GM18907 (cell line): ENCODE measurements at regions not wholly inside any gene's neighbourhood (a gene's known extent, or its start where the extent isn't known, plus 50 kb on each side); places are given as distances from the start of the nearest gene placed in this dataset.

Source experiments
- ATAC-seq: cut with Tn5 transposase; IDR thresholded peaks from one replicate; pipeline ENCODE4 v1.9.1; 2021; ENCODE audit warnings: mild to moderate bottlenecking, moderate library complexity; ENCODE audit not compliant: unreplicated experiment

DNA sequence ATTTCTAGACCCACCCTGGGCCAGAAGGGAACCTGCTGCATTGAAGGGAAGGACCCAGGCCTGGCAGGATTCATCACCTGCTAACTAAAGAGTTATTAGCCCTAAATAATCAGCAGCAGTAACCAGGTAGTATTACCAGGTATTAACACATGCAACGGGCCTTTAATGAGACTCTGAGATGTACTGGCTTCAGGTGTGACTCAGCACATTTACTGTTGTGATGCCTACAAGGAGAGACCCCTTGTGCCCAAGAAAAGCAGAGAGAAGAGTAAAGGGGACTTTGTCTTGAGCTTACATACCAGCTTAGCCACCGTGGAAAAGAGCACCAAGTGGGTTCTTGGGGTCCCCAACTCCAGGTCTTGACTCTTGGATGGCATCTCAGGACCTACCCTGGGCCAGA is 243.1 kb upstream of the SLC39A10 start:
- ATAC-seq: no peak

GRCh38 chr2:195413422-195413821 is 243.6 kb upstream of the SLC39A10 start:
- ATAC-seq: no peak

DNA sequence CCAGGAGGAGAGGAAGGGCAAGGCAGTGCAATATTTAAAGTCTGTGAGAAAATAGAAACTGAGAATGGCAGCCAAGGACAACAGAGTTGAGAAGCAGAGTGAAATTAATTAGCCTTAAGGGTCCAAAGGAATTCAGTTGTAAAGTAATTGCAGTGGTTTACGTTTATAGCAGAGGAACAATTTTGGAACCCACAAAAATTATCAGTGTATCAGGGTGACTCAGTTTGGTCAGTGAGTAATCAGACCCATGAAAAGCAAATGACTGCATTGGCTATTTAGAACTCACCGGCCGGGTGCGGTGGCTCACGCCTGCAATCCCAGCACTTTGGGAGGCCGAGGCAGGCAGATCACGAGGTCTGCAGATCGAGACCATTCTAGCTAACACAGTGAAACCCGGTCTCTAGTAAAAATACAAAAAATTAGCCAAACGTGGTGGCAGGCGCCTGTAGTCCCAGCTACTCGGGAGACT is 245.8 kb upstream of the SLC39A10 start:
- no peak for ATAC-seq

DNA sequence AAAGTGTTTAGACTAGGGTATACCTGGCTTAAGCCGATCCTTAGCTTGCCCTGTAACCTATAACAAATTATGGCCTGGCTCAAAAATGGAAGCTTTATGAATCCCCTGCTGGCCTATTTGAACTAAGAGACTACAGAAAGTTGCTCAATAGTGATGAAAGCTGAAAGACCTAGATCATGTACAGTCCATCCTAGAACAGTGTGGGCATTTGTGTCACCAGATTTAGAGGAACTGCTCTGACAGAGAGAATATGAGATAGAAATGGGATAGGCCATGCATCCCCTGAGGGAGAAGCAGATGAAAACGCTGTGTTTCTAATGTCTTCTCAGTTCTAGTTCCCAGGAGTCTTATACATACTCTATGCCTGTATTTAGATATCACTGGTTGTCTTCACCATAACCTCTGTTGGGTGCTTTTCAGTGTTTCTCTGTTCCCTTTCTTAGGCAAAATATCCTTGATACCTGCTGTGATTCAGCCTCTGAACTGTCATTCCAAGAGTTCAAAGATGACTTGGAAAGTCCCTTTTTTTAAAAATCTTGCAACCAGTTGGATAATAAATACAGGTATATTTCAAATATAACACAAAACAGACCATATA is 246.9 kb upstream of the SLC39A10 start:
- peak; percentile 82 for ATAC-seq

DNA sequence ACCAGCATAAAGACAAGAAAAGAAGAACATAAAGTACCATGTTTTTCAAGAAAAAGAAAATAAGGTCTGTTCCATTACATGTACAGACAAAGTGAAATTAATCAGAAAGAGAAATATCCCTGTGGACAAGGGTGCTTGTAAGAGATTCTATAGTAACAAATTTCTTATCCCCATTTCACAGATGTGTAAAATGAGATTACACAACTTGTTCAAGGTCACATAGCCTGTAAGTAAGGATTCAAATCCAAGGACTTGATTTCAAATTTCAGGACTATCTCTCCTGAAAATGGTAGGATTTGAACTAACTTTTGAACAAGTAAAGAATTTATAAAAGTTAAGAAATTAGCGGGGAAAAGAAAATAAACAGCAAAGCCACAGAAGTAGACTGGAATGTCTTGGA is 248.2 kb upstream of the SLC39A10 start:
- ATAC-seq: no peak

DNA sequence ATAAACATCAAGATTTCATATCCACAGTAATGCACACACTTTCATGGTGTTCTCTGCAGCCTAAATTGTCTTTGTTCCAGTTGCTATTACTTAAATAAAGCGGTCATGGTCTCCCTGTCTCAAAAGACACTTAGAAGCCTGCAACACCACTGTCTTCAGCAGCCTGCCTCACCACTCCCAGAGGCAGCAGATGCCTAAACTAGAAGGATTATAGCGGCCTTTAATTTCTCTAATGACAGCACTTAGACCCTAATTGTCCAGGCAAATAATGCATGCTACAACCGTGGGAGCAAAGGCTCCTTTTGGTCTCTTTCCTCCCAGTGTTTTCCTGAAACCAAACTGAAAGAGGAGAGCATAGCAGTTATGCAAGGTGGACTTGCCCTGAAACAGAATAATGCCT is 248.8 kb upstream of the SLC39A10 start:
- no peak for ATAC-seq

- no peak for ATAC-seq
Measured at GRCh38 chr2:195407783-195408182, 249.2 kb upstream of the SLC39A10 start.

- ATAC-seq: peak; percentile 39
Measured at GRCh38 chr2:195406886-195407603, 250.0 kb upstream of the SLC39A10 start.

- no peak for ATAC-seq
Measured at GRCh38 chr2:195404651-195405050, 252.4 kb upstream of the SLC39A10 start.

DNA sequence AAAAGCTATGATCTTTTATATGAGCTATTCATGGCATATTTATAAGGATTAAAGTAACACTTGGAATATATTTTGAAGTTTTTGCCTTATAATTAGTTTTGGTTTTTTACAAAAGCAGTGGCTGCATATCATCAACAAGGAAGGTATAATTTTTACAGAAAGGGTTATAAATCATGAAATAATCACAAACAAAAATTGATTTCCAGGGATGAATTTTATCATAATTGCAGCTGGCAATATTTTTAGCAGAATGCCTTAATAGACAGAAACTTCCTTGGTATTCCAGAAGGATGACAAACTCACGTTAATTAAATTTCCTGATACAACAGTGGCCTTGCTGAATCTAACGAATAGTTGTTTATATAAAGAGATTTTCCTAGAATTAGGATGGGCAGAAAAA is 260.5 kb upstream of the SLC39A10 start:
- no peak for ATAC-seq

- no peak for ATAC-seq
Measured at GRCh38 chr2:195395362-195395761, 261.7 kb upstream of the SLC39A10 start.

DNA sequence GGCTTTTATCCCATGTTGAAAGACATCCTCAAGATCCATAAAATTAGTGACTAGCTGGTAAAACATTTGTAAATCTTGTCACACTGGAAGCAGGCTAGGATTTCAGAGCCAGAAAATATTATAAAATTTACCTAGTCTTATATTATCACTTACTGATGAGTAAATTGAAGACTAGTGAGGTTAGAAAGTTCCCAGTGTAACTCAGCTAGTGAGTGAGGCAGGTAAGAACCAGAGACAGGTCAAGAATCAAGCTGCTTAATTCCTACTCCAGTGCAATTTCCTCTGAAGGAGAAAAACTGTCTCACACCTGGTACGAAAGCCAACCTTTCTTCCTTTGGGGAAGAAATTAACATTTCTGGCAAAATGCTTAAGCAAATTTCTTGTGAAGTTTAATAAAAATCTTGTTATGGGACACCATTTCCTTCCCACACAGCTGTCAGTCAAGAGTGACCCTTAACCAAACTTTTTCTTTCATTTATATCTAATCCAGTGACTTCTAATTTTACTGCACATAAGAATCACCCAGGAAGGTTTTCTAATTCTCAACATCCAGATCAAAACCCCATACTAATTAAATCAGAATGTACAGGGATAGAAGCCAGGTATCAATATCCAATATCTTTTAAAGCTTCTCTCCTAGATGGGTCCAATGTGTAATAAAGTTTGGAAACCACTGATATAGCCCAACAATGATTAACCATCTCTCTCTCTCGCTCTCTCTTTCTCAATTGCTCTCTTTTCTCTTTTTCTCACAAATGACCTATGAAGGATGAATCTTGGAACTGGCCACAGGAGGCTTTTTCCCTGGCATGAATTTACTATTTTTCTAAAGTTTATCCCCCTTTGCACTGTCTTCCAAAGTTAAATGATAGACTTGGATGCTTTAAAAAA is 264.3 kb upstream of the SLC39A10 start:
- peak; percentile 91 for ATAC-seq

GRCh38 chr2:195390686-195391321 is 266.2 kb upstream of the SLC39A10 start:
- no peak for ATAC-seq

- no peak for ATAC-seq
Measured at GRCh38 chr2:195388028-195388427, 269.0 kb upstream of the SLC39A10 start.

- no peak for ATAC-seq
Measured at GRCh38 chr2:195382186-195382585, 274.8 kb upstream of the SLC39A10 start.

DNA sequence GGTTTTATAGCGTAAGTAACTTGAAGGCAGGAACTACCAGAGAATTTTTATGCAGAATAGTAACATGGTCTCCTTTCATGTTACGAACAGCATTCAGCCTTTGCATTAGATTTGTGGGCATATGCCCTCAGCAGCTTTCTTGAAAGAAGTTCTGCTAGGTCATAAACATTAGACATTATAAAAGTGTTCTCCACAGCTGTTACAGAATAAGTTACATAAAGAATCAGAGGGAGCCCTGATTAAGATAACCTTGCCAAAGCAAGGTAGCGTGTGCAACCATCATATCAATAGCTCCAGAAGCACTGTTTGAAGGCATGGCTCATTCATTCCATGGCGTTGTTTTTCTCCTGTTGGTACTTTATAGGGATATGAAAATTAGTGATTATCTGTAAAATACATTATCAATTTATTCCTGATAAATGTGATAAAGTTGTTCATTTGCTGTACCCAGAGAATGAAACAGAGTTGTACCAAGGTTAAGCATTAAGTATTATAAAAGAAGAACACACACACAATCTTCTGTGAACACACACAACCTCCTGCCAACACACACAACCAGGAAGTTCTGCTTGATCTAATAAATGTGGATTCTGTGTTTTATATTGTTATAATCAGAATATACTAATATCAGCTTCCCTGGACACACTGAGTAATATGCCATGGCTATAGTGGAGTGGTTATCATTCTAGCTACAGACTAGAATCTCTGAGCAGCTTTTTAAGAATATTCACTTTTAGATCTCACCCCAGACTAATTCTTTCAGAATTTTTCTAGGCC is 286.7 kb upstream of the SLC39A10 start:
- ATAC-seq: no peak

DNA sequence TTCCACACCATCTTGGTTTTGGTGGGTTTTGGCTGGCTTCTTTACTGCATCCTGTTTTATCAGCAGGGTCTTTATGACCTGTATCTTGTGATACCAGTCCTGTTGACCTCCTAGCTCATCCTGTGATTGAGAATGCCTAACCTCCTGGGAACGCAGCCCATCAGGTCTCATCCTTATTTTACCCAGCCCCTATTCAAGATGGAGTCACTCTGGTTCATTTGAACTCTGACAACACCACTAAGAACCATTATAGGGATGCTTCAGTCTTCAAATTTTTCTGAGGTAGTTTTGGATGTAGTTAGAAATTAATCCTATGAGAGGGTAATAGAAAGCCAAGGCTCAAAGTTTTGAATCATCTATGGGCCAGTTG is 287.8 kb upstream of the SLC39A10 start:
- ATAC-seq: no peak

DNA sequence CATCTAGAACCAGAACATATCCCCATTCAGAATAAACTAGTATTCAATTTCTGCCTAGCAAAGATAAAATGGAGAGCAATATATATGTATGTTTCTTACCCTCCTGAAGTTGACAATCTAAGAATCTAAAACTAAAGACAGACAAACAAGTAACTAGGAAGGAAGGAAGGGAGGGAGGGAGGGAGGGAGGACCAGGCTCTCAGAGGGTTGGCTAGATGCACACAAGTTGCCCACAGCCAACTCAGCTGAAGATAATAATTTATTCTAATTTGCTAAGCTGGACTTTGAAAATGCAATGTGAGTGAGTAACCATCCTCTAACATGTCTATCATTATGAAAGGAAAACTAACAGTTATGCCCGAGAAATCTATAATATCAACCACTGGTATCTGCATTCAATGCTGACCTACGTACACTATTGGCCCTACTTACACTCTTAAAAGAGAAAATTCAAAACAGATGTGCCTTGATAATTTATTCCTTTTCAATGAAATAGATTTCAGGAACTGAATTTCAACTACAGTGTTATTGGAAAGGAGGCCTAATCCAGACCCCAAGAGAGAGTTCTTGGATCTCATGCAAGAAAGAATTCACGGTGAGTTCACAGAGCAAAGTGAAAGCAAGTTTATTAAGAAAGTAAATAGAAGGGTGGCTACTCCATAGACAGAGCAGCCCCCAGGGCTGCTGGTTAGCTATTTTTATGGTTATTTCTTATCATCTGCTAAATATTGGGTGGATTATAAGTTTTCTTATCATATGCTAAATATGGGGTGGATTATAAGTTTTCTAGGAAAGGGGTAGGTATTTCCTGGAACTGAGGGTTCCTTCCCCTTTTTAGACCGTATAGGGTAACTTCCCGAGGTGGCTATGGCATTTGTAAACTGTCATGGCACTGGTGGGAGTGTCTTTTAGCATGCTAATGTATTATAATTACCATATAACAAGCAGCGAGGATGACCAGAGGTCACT is 288.5 kb upstream of the SLC39A10 start:
- no peak for ATAC-seq

GRCh38 chr2:195367809-195368208 is 289.2 kb upstream of the SLC39A10 start:
- no peak for ATAC-seq
